ENCODE measurements at regions not wholly inside any gene's neighbourhood (a gene's known extent, or its start where the extent isn't known, plus 50 kb on each side); places are given as distances from the start of the nearest gene placed in this dataset.

GRCh38 chrX:45372151-45372550 is 171.5 kb upstream of the DIPK2B start:
- TF ChIP-seq CTCF (IDR thresholded peaks at IDR 0.05; ENCODE audit: insufficient read depth, low read length): no peak
- TF ChIP-seq POLR2AphosphoS5 (IDR thresholded peaks at IDR 0.05; ENCODE audit: low read depth): no peak
- no peak for TF ChIP-seq GABPA (IDR thresholded peaks at IDR 0.05; ENCODE audit: low read depth)
- no peak for TF ChIP-seq REST (IDR thresholded peaks at IDR 0.05; ENCODE audit: insufficient replicate concordance, low read depth)
- no peak for TF ChIP-seq SPI1 (IDR thresholded peaks at IDR 0.05; ENCODE audit: borderline replicate concordance, low read depth)
